Mesodermal cell (in vitro differentiated cells): ENCODE measurements at regions not wholly inside any gene's neighbourhood (a gene's known extent, or its start where the extent isn't known, plus 50 kb on each side); places are given as distances from the start of the nearest gene placed in this dataset.
A peak's percentile ranks its signal among the peaks of the same experiment; 100 is the strongest.

Experiments
- H3K27ac ChIP-seq: 2 replicates; pipeline ENCODE4 v1.7.0; 2013; ENCODE audit warnings: mild to moderate bottlenecking, low read depth, low read length, moderate library complexity; ENCODE audit not compliant: severe bottlenecking
- H3K36me3 ChIP-seq: 2 replicates; pipeline ENCODE4 v1.7.1; 2013; ENCODE audit warnings: mild to moderate bottlenecking, low read length, moderate library complexity; ENCODE audit not compliant: control insufficient read depth, insufficient read depth
- H3K4me1 ChIP-seq: one replicate; pipeline ENCODE4 v1.7.1; 2013; ENCODE audit warnings: mild to moderate bottlenecking, low read length; ENCODE audit not compliant: insufficient read depth, control insufficient read depth, poor library complexity, severe bottlenecking
- H3K4me3 ChIP-seq: 2 replicates; pipeline ENCODE4 v1.7.0; 2013; ENCODE audit warnings: low read length, control low read depth, mild to moderate bottlenecking; ENCODE audit not compliant: insufficient read depth, poor library complexity, severe bottlenecking; ENCODE audit errors: extremely low read depth
- H3K9me3 ChIP-seq: 2 replicates; pipeline ENCODE4 v1.7.1; 2013; ENCODE audit warnings: mild to moderate bottlenecking, low read length, moderate library complexity; ENCODE audit not compliant: control insufficient read depth
- WGBS, 2 experiments: methylation state at CpG; one replicate each; pipeline ENCODE4 v1.1.5; 2013; ENCODE audit warnings: missing lambda C conversion rate in 2 of 2; ENCODE audit not compliant: insufficient coverage in 2 of 2; 5-methylcytosine and 5-hydroxymethylcytosine counted together

- no peak overlapping the region for H3K27ac ChIP-seq
- peaks cover 41% of the 10 kb centered on the region for H3K36me3 ChIP-seq
- WGBS, 2 experiments = 93 to 96% methylated on average over 8 to 12 of the region's 12 CpGs
- no peak overlapping the region for H3K4me3 ChIP-seq
- no peaks in the 10 kb centered on the region for H3K9me3 ChIP-seq
- peaks cover 27% of the 10 kb centered on the region for H3K4me1 ChIP-seq
Measured at GRCh38 chr12:124456133-124456651, 111.2 kb downstream of the NCOR2 start.

- WGBS, 2 experiments = 94 to 98% methylated on average over 7 to 8 of the region's 9 CpGs
- H3K27ac ChIP-seq = peak overlapping the region; percentile 45
Measured at GRCh38 chr12:124455336-124455735, 112.1 kb downstream of the NCOR2 start.

GRCh38 chr12:124454735-124455134, 112.7 kb downstream of the NCOR2 start:
- peaks cover 35% of the 10 kb centered on the region for H3K36me3 ChIP-seq
- H3K4me1 ChIP-seq = peaks cover 27% of the 10 kb centered on the region
- no peaks in the 10 kb centered on the region for H3K9me3 ChIP-seq
- no peak overlapping the region for H3K27ac ChIP-seq
- H3K4me3 ChIP-seq = no peak overlapping the region
- 88 to 95% methylated on average over 10 to 11 of the region's 13 CpGs for WGBS, 2 experiments

More at GRCh38 chr12:124455336-124455735, 112.1 kb downstream of the NCOR2 start:
- Histone ChIP-seq H3K4me3 (no peak overlapping the region), H3K4me1 (peaks cover 27% of the 10 kb centered on the region), H3K9me3 (no peaks in the 10 kb centered on the region), H3K36me3 (peaks cover 35% of the 10 kb centered on the region)

- Histone ChIP-seq H3K4me1 (peaks cover 27% of the 10 kb centered on the region), H3K9me3 (no peaks in the 10 kb centered on the region), H3K27ac (no peak overlapping the region), H3K4me3 (no peak overlapping the region), H3K36me3 (peaks cover 35% of the 10 kb centered on the region)
- 94 to 100% methylated on average over 3 to 11 of the region's 11 CpGs for WGBS, 2 experiments
Measured at GRCh38 chr12:124454352-124454725, 113.1 kb downstream of the NCOR2 start.

GRCh38 chr12:124453419-124454351, 113.7 kb downstream of the NCOR2 start:
- Histone ChIP-seq H3K4me1 (peaks cover 27% of the 10 kb centered on the region), H3K36me3 (peaks cover 39% of the 10 kb centered on the region), H3K9me3 (no peaks in the 10 kb centered on the region), H3K4me3 (no peak overlapping the region), H3K27ac (peak overlapping the region; percentile 62)
- WGBS, 2 experiments = 65 to 70% methylated on average over 22 to 24 of the region's 27 CpGs

GRCh38 chr12:124452576-124453331, 114.7 kb downstream of the NCOR2 start:
- peak overlapping the region; percentile 62 for H3K27ac ChIP-seq
- H3K36me3 ChIP-seq = peaks cover 37% of the 10 kb centered on the region
- WGBS, 2 experiments = 93 to 94% methylated on average over 14 to 15 of the region's 21 CpGs
- no peak overlapping the region for H3K4me3 ChIP-seq
- H3K9me3 ChIP-seq = no peaks in the 10 kb centered on the region
- H3K4me1 ChIP-seq = peaks cover 23% of the 10 kb centered on the region

- Histone ChIP-seq H3K36me3 (peaks cover 36% of the 10 kb centered on the region), H3K4me1 (peaks cover 21% of the 10 kb centered on the region), H3K27ac (no peak overlapping the region), H3K9me3 (no peaks in the 10 kb centered on the region), H3K4me3 (no peak overlapping the region)
- 75 to 88% methylated on average over 7 to 8 of the region's 12 CpGs for WGBS, 2 experiments
Measured at GRCh38 chr12:124451637-124452243, 115.7 kb downstream of the NCOR2 start.

GRCh38 chr12:124451016-124451415, 116.4 kb downstream of the NCOR2 start:
- H3K27ac ChIP-seq = no peak overlapping the region
- peaks cover 21% of the 10 kb centered on the region for H3K4me1 ChIP-seq
- H3K36me3 ChIP-seq = peaks cover 35% of the 10 kb centered on the region
- H3K4me3 ChIP-seq = no peak overlapping the region
- H3K9me3 ChIP-seq = no peaks in the 10 kb centered on the region
- WGBS, 2 experiments = 90 to 98% methylated on average over 10 of the region's 11 CpGs

- 95 to 96% methylated on average over 11 to 13 of the region's 15 CpGs for WGBS, 2 experiments
- H3K27ac ChIP-seq = no peak overlapping the region
Measured at GRCh38 chr12:124450376-124450750, 117.0 kb downstream of the NCOR2 start.

GRCh38 chr12:124449623-124450375, 117.6 kb downstream of the NCOR2 start:
- Histone ChIP-seq H3K4me3 (no peak overlapping the region), H3K9me3 (no peaks in the 10 kb centered on the region), H3K27ac (no peak overlapping the region), H3K36me3 (peaks cover 38% of the 10 kb centered on the region), H3K4me1 (peaks cover 21% of the 10 kb centered on the region)
- WGBS, 2 experiments = 93 to 97% methylated on average over 19 of the region's 25 CpGs

More at GRCh38 chr12:124450376-124450750, 117.0 kb downstream of the NCOR2 start:
- Histone ChIP-seq H3K4me1 (peaks cover 21% of the 10 kb centered on the region), H3K36me3 (peaks cover 35% of the 10 kb centered on the region), H3K9me3 (no peaks in the 10 kb centered on the region), H3K4me3 (no peak overlapping the region)
